ENCODE measurements at regions not wholly inside any gene's neighbourhood (a gene's known extent, or its start where the extent isn't known, plus 50 kb on each side); places are given as distances from the start of the nearest gene placed in this dataset.

- Mint-ChIP-seq H3K36me3 (ENCODE audit: low read depth) (no peaks in the 10 kb centered on the region), H3K4me1 (peaks cover 6% of the 10 kb centered on the region; the same call in 1 of the 3 replicates), H3K4me3 (no peak overlapping the region), H3K27me3 (ENCODE audit: insufficient read depth, low read depth, poor library complexity) (no peaks in the 10 kb centered on the region), H3K27ac (no peak overlapping the region), H3K9me3 (peaks cover 10% of the 10 kb centered on the region; the same call in 2 of the 3 replicates)
- TF ChIP-seq POLR2AphosphoS5 (IDR thresholded peaks at IDR 0.05; ENCODE audit: low read depth), result no peak
- H3K36me3 ChIP-seq (ENCODE audit: insufficient read depth), result no peaks in the 10 kb centered on the region
- no peaks in the 10 kb centered on the region for H4K20me1 ChIP-seq (replicated peaks; ENCODE audit: insufficient read depth)
- H3K27me3 ChIP-seq (ENCODE audit: insufficient read depth), result no peaks in the 10 kb centered on the region
- H3F3A ChIP-seq (replicated peaks; ENCODE audit: low read depth), result no peaks in the 10 kb centered on the region
- H3K27ac ChIP-seq (ENCODE audit: low read depth), result no peak overlapping the region
- H2AFZ ChIP-seq, result peak overlapping the region; percentile 83
- 0 out of 2 replicates have a peak, but pooled peaks cover 10% of the 10 kb centered on the region for H3K9me2 ChIP-seq (ENCODE audit: insufficient read depth)
- no peak overlapping the region for H3K4me2 ChIP-seq
- H3K79me2 ChIP-seq (replicated peaks; ENCODE audit: insufficient read depth), result no peaks in the 10 kb centered on the region
- DNase-seq (ENCODE audit: low spot score) (no peak), ATAC-seq (no peak)
- H3K4me3 ChIP-seq, result no peak overlapping the region
- no peaks in the 10 kb centered on the region for H3K4me1 ChIP-seq (ENCODE audit: insufficient read depth)
Observed at GRCh38 chr14:88955455-88955854, 131.0 kb downstream of the TTC8 start.

GRCh38 chr14:88960496-88960895, 136.0 kb downstream of the TTC8 start:
- no peaks in the 10 kb centered on the region for H3K4me1 Mint-ChIP-seq
- Histone ChIP-seq H4K20me1 (replicated peaks; ENCODE audit: insufficient read depth) (no peaks in the 10 kb centered on the region), H3F3A (replicated peaks; ENCODE audit: low read depth) (no peaks in the 10 kb centered on the region), H3K9me2 (ENCODE audit: insufficient read depth) (0 out of 2 replicates have a peak, but pooled peaks cover 10% of the 10 kb centered on the region), H3K4me1 (ENCODE audit: insufficient read depth) (no peaks in the 10 kb centered on the region), H3K36me3 (ENCODE audit: insufficient read depth) (no peaks in the 10 kb centered on the region), H3K79me2 (replicated peaks; ENCODE audit: insufficient read depth) (no peaks in the 10 kb centered on the region), H3K4me2 (no peak overlapping the region), H3K27ac (ENCODE audit: low read depth) (no peak overlapping the region), H3K4me3 (no peak overlapping the region), H3K27me3 (ENCODE audit: insufficient read depth) (no peaks in the 10 kb centered on the region), H2AFZ (no peak overlapping the region)
- H3K27me3 Mint-ChIP-seq (ENCODE audit: insufficient read depth, low read depth, poor library complexity), result no peaks in the 10 kb centered on the region
- H3K4me3 Mint-ChIP-seq, result no peak overlapping the region
- DNase-seq (ENCODE audit: low spot score), result no peak
- H3K9me3 Mint-ChIP-seq, result no peaks in the 10 kb centered on the region
- no peak overlapping the region for H3K27ac Mint-ChIP-seq
- no peak for ATAC-seq
- H3K36me3 Mint-ChIP-seq (ENCODE audit: low read depth), result no peaks in the 10 kb centered on the region
- TF ChIP-seq STAT1 (IDR thresholded peaks at IDR 0.05; ENCODE audit: unreplicated experiment), result no peak
- no peak for TF ChIP-seq JUNB (IDR thresholded peaks at IDR 0.05; ENCODE audit: unreplicated experiment)
- TF ChIP-seq POLR2AphosphoS5 (IDR thresholded peaks at IDR 0.05; ENCODE audit: low read depth), result no peak
- no peak for TF ChIP-seq REST (IDR thresholded peaks at IDR 0.05; ENCODE audit: unreplicated experiment)
- TF ChIP-seq ZNF462 (CRISPR knock-in tag; IDR thresholded peaks at IDR 0.05), result no peak
- no peak for TF ChIP-seq ETS1 (IDR thresholded peaks at IDR 0.05)
- TF ChIP-seq ZNF331 (CRISPR knock-in tag; IDR thresholded peaks at IDR 0.05; ENCODE audit: low read depth), result no peak
- TF ChIP-seq EZH2phosphoT487 (IDR thresholded peaks at IDR 0.05; ENCODE audit: unreplicated experiment), result no peak
- TF ChIP-seq NANOG (IDR thresholded peaks at IDR 0.05; ENCODE audit: borderline replicate concordance), result no peak
- no peak for TF ChIP-seq EZH2 (IDR thresholded peaks at IDR 0.05; ENCODE audit: low read depth, unreplicated experiment)
- no peak for TF ChIP-seq ZNF114 (CRISPR knock-in tag; IDR thresholded peaks at IDR 0.05)

Measured in GM23338 (cell line).